ENCODE measurements at regions not wholly inside any gene's neighbourhood (a gene's known extent, or its start where the extent isn't known, plus 50 kb on each side); places are given as distances from the start of the nearest gene placed in this dataset.

DNA sequence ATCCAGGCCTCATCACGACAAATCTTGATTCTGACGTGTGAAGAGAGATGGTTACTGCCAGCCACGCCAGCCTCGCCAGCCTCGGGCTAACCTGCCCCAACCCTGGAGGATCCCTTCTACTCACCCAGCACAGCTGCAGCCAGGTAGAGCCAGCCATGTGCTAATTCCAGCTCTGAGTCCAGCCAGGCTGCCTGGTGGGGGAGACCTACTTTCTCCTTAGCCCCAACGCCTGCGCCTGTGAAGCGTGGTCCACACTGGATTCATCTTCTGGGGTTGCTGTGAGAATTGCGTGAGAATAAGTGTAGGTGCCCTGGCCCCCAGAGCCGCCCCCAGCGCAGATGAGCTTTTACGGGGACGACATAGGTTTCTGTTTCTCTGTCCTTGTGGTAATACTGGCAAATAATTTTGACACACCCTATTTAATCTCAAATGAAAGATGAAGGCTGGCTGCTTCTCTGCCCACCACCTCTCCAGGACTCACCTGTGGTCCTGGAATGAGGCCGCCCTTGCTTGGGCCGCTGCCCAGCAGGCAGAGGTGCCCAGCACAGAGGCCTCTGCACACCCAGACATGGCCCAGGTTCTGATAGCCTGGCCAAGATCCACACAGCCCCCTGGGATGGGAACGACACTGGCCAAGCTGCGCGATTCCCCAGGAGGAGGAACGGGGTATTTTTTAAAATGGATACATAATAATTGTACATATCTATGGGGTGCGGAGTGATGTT lies 528.4 kb downstream of the TBC1D22A start:
- no peak for DNase-seq (ENCODE audit: low spot score)

DNA sequence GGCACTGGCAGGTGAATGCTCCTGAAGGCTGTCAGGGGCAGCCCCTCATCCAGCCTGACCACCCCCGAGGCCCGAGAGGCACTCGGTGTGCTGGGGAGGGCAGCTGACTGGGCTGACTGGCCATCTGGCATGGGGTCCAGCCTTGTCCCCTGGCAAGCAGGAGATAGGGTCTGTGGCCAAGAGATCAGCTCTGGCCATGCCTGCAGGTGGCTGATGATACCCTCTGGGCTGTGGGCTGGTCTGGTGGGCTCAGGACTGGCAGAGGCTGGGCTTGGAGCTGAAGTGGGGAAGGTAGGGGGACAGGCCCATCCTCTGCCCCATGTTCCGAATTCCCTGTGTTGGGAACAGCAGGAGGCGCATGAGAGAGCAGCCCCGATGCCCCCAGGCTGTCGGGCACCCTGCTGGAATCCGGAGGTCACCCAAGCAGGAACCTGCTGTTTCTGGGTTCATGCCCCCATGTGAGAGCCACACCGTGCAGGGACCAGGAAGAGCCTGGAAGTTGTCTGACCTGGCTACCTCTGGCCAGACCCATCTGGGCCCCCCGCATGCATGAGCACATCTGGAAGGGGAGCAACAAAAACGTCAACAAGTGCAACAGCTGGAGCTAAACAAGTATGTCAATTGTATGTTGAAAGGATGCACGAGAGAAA lies 527.0 kb downstream of the TBC1D22A start:
- no peak for DNase-seq (ENCODE audit: low spot score)

DNA sequence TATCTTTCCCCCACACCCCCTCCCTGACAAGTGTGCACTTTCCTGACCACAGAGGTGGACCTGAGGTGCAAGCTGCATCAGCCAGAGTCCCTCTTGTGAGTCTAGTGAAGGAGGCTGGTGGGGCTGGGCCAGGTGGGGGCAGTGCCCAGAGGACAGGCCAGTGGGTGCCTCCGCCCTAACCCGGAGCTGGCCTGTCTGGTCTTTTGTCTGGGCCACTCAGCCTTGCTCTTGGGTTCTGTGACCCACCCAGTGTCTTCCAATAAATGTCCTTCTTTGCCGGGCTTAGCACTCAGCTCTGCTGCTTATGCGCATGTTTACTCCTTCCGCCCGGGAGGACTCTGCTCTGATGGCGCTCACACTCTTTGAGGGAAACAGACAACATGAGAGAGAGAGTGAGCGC lies 526.2 kb downstream of the TBC1D22A start:
- no peak for DNase-seq (ENCODE audit: low spot score)

DNA sequence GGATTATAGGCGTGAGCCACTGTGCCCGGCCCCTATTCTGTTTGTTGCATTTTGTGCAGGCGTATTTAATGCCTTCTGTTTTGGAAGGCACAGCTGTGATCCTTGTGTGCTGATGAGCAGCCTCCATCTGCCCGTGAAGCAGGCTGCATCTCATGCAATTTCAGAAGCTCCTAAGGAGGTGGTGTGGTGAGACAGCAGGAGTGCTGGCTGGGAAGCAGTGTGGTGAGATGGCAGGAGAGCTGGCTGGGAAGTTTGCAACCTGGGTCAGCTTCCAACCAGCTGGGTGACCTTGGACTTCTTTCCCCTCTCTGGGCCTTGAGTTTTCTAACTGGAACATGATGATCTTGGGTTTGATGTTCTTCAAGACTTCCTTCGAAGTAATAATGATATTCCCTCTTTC lies 525.1 kb downstream of the TBC1D22A start:
- DNase-seq (ENCODE audit: low spot score) = no peak

DNA sequence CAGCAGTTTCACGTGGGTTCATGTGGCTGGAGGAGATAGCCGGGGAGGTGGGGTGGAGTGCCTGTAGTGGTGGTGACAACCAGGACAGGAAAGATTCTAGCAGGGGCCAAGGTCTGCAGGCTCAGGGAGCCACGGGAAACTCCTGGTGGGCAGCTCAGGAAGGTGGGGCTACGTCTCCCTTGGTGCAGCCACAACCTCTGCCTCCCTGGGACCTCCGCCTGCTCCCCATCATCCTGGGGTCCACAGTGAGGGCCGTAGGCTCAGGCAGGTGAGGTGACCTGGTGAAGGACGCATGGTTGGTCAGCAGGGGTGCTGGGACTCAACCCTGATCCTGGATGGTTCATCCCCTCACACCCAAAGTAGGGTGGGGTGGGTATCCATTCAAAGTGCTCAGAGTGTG lies 524.1 kb downstream of the TBC1D22A start:
- no peak for DNase-seq (ENCODE audit: low spot score)

DNA sequence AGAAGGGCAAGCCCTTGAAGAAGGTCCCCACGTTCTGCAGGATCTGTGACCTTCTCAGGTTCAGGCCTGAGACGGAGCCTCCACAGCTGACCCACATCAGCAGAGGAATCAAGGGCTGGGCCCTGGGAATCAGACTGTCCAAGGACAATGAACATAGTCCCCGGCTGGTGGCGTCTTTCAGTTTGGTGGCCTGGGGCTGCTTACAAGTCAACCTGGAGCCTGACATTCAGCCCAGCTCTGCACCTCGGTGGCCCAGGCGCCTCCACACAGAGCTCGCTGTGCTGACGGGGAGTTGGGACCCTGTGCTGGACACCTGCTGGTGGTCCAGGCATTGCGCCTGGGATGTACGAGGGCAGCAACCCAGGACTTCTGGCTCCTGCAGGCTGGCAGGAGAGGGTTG lies 523.5 kb downstream of the TBC1D22A start:
- DNase-seq (ENCODE audit: low spot score) = no peak

DNA sequence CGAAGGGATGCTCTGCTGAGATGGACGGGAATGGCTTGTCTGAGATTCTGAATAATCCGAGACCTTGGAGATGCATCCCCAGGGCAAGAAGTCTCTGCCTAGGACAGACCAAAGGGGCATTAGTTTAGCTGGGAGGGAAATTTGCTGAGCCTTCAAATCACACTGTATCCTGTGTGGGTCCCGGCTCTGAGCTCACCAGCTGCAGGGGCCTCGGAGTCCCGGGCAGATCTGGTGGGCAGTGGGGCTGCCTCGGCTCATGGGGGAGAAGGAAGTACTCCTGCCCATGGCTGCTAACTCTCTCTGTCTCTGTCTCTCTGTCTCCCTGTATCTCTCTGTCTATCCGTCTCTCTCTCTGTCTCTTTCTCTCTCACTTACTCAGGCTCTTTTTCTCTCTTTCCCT lies 522.4 kb downstream of the TBC1D22A start:
- DNase-seq (ENCODE audit: low spot score) = no peak

DNA sequence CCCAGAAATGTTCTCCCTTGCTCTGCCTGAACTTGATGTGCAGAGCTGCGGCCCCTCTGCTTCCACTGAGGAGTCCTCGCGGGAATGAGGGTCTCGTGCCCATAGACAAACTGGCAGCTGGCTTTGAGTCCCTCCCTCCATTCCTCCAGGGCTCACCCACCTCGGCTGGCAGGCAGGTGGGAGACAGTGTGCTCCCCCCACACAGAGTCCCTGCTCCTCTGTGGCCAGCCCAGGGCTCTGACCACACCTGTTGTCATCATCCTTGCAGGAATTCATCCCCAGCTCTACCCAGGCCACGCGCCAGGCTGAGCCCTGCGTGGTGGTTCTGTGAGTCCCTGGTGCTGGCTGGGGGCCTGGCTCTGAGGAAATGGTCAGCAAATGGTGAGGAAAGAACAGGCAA lies 521.9 kb downstream of the TBC1D22A start:
- no peak for DNase-seq (ENCODE audit: low spot score)

DNA sequence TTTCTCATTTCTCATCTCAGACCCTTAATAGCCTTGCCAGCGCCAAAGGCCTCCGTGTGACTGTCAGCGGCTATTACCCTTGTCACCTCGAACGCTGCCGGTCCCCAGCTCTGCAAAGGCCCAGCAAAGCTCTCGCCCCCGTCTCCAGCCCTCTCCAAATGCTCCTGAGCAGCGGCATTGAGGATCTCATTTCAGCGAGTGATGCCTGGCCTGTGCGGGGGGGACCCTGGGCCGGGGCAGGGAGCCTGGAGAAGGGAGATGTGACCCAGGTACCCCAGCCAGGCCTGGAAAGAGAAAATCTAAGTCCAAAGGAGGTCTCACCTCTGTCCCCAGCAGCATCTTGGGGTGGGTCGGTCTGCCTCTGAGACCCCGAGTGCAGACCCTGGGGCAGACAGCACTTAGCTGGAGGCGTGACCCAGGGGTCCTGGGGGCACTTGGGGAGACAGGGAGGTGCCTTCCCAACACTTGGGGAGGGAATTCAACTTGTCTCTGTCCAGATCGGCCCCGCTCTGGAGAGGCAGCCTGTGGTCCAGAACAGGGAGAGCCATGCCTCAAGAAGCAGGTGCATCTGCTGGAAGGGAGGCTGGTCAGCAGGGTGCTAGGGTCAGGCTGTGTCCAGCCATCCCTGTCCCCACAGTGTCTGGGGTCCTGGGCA lies 521.3 kb downstream of the TBC1D22A start:
- DNase-seq (ENCODE audit: low spot score) = no peak

DNA sequence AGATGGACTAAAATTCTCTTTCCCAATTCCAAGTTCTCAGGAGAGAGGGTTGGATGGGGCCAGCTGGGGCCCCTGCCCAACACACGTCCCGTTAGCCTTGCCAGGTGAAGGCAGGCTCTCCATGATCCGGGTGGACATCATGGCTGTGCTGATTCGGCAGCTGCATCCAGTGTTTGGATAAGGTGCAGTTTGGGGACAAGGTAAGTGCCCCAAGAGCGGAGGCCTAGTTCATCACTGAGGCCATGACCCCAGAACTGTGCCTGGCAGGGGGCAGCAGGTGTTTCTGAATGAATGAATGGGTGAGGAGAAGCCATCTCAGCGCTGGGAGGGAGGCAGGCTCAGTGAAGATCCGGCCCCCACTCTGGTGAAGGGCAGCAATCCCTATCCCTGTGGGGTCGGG lies 520.4 kb downstream of the TBC1D22A start:
- no peak for DNase-seq (ENCODE audit: low spot score)

DNA sequence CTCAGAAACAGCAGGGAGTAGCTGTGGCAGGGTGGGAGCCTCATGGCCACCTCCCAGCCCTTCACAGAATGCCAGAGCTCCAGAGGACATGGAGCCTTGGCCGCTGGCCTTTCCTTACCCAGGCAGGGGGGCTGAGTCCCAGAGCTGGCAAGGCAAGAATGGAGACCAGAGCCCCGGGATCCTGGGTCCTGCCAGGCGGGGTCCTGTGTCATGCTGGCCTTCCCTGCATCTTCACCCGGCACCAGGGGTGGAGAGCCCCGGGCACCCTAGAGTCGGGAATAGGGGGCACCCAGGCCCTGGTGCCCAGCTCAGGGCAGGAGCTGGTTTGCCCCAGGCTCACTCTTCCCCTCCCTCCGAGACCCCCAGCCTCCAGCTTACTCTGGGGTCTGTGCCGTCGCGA lies 519.9 kb downstream of the TBC1D22A start:
- no peak for DNase-seq (ENCODE audit: low spot score)

DNA sequence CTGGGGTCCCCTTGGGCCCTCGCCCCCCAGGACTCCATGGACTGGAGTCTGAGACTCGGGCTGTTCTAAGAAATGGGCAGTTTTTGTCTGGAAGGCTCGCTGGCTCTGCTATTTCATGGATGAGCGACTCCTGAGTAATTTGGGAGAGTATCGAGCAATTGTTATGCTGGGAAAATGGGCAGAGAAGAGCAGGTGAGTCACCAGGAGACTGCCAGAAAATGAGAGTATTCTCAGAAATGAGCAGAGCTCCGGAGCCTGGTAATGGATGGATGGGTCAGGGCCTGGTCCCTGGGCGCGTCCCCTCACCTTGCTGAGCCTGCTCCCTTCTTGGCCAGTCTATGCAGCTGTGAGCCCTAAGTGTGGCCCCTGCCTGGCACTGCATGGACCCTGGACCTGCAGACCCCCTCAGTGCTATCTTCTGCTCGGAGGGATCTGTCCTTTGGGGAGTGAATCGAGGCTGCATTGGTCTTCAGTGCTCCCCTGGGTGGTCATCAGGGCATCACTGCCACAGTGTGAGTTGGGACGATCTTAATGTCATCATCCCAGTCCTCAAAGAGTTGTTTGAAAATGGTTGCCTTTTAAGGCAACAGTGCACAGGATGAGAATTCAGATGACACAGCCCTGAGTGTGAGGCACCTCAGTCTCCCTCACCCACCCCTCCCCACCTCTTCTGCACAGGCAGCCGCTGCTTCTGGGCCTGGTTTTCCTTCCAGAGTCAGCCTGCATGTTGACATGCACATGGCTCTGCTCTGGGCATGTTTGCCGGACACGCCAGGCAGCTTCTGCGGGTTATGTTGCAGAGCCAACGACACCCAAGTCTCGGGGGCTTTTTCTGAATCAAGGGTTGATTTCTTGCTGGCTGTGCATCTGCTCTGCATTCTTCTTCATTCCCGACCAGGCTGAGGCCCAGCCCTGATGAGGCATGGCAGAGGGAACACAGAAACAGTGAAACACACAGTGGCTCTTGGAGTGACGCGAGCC lies 519.0 kb downstream of the TBC1D22A start:
- no peak for DNase-seq (ENCODE audit: low spot score)

DNA sequence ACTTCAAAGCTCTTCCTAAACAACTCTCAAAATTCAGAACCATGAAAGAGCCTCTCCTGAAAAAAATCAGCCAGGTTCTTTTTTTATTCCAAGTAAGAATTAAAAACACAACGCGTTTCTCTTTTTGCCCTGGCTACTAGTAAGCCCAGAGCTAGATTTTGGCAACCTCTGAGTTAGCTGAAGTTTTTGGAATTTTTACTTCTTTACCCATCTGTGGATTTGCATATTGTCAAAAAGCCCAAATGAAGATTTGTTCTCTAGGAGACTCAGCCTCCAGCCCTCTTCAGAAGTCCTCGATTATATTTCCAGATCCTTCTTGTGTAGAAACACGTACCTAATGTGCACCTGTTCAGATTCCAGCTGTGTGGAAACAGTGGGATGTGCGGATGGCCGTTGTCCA lies 517.9 kb downstream of the TBC1D22A start:
- no peak for DNase-seq (ENCODE audit: low spot score)

DNA sequence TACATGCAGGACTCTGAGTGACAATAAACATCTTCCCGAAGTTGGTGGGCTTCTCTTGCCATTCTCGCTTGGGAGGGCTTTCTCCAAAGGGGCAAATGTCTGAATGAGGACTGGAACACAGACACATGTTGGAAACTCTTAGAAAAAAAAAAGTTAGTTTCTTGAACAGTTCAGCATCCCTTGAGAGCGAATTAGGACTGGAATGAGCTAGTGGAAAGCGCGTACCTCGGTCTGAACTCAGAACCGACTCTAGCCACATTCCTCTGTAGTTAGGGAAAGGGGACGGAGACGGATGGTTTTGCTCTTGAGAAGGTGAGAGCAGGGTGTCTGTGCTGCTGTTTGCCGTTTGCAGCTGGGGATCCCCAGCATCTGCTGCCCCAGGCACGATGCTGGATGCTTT lies 517.3 kb downstream of the TBC1D22A start:
- no peak for DNase-seq (ENCODE audit: low spot score)

DNA sequence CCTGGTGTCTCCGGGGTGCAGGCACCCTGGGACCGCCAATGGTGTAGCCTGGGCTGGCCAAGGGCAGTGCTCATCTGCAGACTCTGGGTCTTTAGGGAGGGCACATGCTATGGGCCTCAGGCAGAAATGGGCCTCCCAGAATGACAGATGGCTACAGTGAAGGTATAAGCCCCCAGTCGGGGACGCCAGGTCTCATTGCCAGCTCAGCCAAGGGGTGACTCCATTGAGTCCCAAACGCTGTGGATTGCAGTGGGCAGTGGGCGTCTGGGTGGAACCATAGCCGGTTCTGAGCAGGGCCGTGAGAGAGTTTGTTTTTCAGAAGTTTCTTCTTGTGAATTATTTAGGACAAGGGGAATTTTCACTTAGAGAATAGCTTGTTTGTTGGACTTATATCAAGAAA lies 516.9 kb downstream of the TBC1D22A start:
- no peak for DNase-seq (ENCODE audit: low spot score)

DNA sequence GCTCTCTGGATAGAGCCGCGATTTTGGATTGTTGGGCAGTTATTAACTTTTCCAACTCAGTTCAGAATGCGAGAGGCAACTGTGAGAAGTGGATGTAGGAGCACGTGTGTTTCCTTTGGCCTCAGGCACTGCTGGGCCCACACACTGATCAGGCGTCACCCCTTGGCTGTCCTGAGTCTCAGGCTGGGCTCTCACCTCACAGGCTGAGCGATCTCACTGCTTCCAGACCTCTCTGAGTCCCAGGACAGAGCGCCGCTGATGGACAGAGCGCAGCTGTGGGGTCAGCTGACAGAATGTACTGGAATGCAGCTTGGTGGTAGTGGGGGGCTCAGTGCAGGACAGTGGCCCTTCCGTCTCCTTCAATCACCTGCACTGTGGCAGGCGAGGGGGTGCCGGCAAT lies 516.2 kb downstream of the TBC1D22A start:
- no peak for DNase-seq (ENCODE audit: low spot score)

DNA sequence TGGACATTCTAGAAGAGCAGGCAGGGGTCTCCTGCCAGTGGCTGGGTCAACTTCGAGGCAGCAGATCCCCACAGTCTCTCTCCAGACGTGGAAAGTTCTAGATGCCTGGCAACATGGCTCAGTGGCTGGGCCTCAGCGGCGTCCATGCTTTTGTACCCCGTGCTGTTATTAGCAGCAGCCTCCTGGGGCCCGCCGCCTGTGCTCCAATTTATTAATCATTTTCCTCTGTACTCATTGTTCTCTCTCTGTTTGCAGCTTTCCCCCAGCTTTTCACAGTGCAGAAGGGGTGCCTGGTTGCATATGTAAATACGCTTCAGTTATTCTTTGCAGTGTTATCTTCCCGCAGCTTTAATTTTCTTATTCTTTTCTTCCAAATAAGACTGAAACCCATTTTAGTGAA lies 515.1 kb downstream of the TBC1D22A start:
- no peak for DNase-seq (ENCODE audit: low spot score)

DNA sequence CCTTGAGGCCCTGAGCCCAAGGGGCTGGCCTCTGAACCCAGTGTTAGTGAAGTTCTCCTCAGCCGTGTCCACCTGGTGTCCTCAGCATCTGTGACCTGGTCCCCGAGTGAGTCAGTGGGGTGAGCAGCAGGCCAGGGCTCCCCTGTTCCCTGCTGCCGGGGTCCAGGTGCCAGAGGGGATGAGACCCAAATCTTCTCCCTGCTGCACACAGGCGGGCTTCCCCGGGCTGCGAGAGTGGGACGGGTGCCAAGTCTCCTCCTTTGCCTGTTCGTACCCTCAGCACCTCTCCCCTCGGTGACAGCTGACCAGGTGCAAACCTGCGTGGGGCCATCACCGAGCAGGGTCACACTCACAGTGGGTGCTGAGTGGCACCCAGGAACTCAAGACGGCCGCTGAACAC lies 514.5 kb downstream of the TBC1D22A start:
- no peak for DNase-seq (ENCODE audit: low spot score)

DNA sequence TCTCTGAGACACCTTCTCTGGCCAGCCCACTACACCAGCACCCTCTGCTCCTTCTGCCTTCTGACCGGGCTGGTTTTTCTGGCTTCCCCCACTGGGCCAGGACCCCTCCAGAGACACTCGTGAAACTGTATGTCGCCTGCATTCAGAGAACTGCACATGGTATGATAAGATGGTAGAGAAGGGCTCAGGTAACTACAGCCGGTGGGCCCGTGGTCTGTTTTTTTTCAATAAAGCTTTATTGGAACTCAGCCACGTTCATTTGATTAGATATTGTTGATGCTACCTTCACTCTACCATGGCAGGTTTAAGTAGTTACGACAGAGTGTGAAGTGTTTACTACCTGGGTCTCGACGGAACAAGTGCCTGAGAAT lies 514.0 kb downstream of the TBC1D22A start:
- DNase-seq (ENCODE audit: low spot score) = no peak

DNA sequence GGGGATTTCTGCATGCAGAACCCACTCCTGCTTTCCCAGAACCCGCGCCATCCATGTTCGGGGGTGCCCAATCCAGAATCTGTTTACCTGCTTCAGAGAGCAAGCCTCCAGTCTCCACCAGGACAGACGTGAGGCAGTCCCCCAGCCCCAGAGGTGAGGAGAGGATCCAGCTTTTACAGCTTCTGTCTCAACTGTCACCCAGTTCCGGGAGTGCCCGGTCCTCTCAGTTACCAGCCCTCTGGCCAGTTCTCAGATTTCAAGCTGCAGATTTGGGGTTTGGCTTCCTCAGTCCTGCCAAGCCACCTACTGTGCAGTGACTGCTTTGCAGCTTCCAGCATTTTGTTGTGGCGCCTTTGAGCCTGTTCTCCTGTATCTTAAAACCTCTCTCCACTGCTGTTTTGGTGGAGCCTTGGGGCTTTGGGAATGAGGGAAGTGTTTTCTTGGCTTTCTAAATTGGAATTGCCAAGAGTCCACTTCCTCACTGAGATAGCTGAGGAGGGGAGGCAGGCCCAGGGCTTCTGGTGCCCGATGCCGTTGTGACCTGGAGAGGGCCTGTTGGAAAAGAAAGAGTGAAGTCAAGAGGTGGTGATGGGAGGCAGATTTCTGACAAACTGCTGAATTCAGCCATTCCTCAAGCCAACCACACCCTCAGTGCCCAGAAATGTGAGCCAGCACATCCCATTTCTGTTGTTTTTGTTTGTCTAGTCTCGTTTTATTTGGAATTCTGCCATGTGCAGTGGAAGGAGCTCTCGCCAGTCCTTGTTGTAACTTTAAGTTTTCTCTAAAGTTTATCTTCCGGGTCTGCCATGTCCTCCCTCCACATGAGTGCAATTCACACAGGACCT lies 513.4 kb downstream of the TBC1D22A start:
- peak; percentile 25 for DNase-seq (ENCODE audit: low spot score)

DNA sequence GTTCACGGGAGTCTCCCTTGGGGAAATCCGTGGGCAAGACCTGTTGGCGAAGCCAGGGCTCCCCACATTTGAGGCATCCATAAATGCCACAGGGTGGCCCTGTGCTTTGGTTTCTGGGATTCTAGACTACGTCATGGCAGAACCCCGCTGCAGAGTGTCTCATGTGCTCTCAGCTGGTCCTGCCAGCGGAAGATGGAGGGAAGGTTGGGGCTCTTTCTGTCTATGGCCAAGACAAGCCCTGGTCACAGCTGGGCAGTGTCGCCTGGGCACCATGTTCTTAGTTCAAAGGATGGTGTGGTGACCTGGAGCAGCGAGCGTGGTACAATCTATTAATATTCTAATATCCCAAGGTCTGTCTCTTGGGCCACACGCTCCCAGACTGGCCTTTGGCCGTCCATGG lies 511.7 kb downstream of the TBC1D22A start:
- DNase-seq (ENCODE audit: low spot score) = no peak

Data from SW480 (cell line).